Loucy (cell line): ENCODE measurements at regions not wholly inside any gene's neighbourhood (a gene's known extent, or its start where the extent isn't known, plus 50 kb on each side); places are given as distances from the start of the nearest gene placed in this dataset.

ENCODE experiments used
- H2AFZ ChIP-seq: fragments of 200-600 bp; sonication (generic); 2 replicates; pipeline ENCODE4 v1.6.0; 2016; ENCODE audit warnings: antibody characterized with exemption, mild to moderate bottlenecking, low read length, moderate library complexity
- H3F3A ChIP-seq: fragments of 200-600 bp; 2 replicates; pipeline ENCODE4 v1.6.0; 2016; ENCODE audit warnings: antibody characterized with exemption, low read depth, mild to moderate bottlenecking
- H3K27me3 ChIP-seq: fragments of 200-600 bp; sonication (generic); 2 replicates; pipeline ENCODE4 v1.6.1; 2014; ENCODE audit warnings: low read length, mild to moderate bottlenecking; ENCODE audit not compliant: insufficient read depth, poor library complexity, severe bottlenecking
- H3K36me3 ChIP-seq: fragments of 200-600 bp; sonication (generic); 2 replicates; pipeline ENCODE4 v1.6.1; 2016; ENCODE audit warnings: low read length; ENCODE audit not compliant: insufficient read depth
- H3K4me1 ChIP-seq: fragments of 200-600 bp; sonication (generic); 2 replicates; pipeline ENCODE4 v1.5.1; 2014; ENCODE audit warnings: low read length, mild to moderate bottlenecking; ENCODE audit not compliant: insufficient read depth, poor library complexity, severe bottlenecking
- H3K4me2 ChIP-seq: fragments of 200-600 bp; sonication (generic); 2 replicates; pipeline ENCODE4 v1.6.0; 2014; ENCODE audit warnings: antibody characterized with exemption, low read length, low read depth, mild to moderate bottlenecking; ENCODE audit not compliant: poor library complexity, severe bottlenecking
- H3K4me3 ChIP-seq: fragments of 200-600 bp; sonication (generic); 2 replicates; pipeline ENCODE4 v1.5.1; 2014; ENCODE audit warnings: low read length, mild to moderate bottlenecking, mixed read lengths; ENCODE audit not compliant: poor library complexity, severe bottlenecking
- H3K79me2 ChIP-seq: fragments of 200-600 bp; sonication (generic); 2 replicates; pipeline ENCODE4 v1.6.1; 2014; ENCODE audit warnings: low read length; ENCODE audit not compliant: insufficient read depth
- H3K9ac ChIP-seq: fragments of 200-600 bp; sonication (generic); 2 replicates; pipeline ENCODE4 v1.6.0; 2014; ENCODE audit warnings: mild to moderate bottlenecking, low read depth, low read length, moderate library complexity; ENCODE audit not compliant: poor library complexity, severe bottlenecking
- H3K9me2 ChIP-seq: fragments of 200-600 bp; sonication (generic); replicated peaks from 2 replicates; pipeline ENCODE4 v1.6.1; 2016; ENCODE audit warnings: low read depth, low read length, mixed read lengths
- H3K9me3 ChIP-seq: fragments of 200-600 bp; sonication (generic); 2 replicates; pipeline ENCODE4 v1.6.1; 2014; ENCODE audit warnings: mild to moderate bottlenecking, antibody characterized with exemption, low read length, low read depth; ENCODE audit not compliant: insufficient read depth
- H4K20me1 ChIP-seq: fragments of 200-600 bp; sonication (generic); 2 replicates; pipeline ENCODE4 v1.6.0; 2014; ENCODE audit warnings: antibody characterized with exemption, low read length, mild to moderate bottlenecking; ENCODE audit not compliant: insufficient read depth, poor library complexity, severe bottlenecking
- CTCF ChIP-seq: fragments of 200-600 bp; sonication (generic); conservative IDR thresholded peaks from 2 replicates; pipeline ENCODE4 v1.5.1; 2014; ENCODE audit warnings: mild to moderate bottlenecking, antibody characterized with exemption, low read length
- EZH2phosphoT487 ChIP-seq: fragments of 200-600 bp; IDR thresholded peaks from 2 replicates; pipeline ENCODE4 v1.6.1; 2018; ENCODE audit warnings: antibody characterized with exemption, mild to moderate bottlenecking, moderate library complexity, borderline replicate concordance

GRCh38 chr14:101357559-101358319 lies 203.6 kb upstream of the DIO3 start:
- H3K9me2 ChIP-seq = no peaks in the 10 kb centered on the region
- H4K20me1 ChIP-seq = no peaks in the 10 kb centered on the region
- no peaks in the 10 kb centered on the region for H3K4me1 ChIP-seq
- H3K9ac ChIP-seq = no peak overlapping the region
- no peak overlapping the region for H3K4me3 ChIP-seq
- no peaks in the 10 kb centered on the region for H3K79me2 ChIP-seq
- no peak for TF ChIP-seq EZH2phosphoT487
- H3K27me3 ChIP-seq = no peaks in the 10 kb centered on the region
- no peaks in the 10 kb centered on the region for H3K36me3 ChIP-seq
- H3K4me2 ChIP-seq = no peak overlapping the region
- peaks cover 3% of the 10 kb centered on the region; the same call in 1 of the 2 replicates for H3K9me3 ChIP-seq
- H2AFZ ChIP-seq = no peak overlapping the region
- no peaks in the 10 kb centered on the region for H3F3A ChIP-seq

DNA sequence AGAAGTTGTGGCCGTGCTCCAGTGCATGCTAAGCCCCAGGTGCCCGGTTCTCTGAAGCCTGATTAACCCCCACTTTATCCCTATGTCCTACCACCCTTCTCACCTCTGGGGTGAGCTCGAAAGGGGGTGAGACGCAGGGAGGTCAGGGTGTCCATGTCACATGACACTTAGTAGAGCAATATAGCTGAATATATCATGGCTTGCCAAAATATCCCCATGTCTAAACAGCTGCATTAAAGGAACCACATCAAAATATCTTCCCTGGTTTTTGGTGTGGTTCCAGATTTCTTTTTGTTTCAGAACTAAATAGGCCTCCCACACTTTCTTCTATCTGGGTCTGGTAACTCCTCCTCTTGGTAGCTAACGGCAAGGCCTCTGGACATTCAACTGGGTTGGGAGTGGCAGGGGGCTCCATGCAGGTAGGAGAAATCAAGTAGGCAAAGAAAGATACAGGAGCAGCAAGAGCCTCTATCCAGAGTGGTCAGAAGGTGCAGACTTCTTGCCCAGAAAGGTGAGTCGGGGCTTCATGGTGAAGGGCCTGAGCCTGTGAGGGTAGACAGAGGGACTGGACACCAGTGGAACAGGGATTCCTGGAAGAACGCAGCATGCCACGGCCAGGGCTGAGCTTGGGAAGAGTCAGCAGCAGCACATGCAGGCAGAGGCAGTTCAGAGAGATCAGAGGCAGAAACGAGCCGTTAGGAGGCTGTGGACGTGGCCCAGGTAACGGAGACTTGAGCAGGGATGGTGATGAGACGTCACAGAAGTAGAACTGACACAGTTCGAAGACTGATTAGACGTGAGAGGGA lies 202.8 kb upstream of the DIO3 start:
- Histone ChIP-seq H3F3A (no peaks in the 10 kb centered on the region), H3K4me1 (no peaks in the 10 kb centered on the region), H3K9ac (no peak overlapping the region), H3K36me3 (no peaks in the 10 kb centered on the region), H3K4me2 (no peak overlapping the region), H3K79me2 (no peaks in the 10 kb centered on the region), H3K4me3 (no peak overlapping the region), H3K9me3 (peaks cover 3% of the 10 kb centered on the region; the same call in 1 of the 2 replicates), H3K9me2 (no peaks in the 10 kb centered on the region), H2AFZ (no peak overlapping the region), H4K20me1 (no peaks in the 10 kb centered on the region), H3K27me3 (no peaks in the 10 kb centered on the region)
- TF ChIP-seq EZH2phosphoT487 = no peak

DNA sequence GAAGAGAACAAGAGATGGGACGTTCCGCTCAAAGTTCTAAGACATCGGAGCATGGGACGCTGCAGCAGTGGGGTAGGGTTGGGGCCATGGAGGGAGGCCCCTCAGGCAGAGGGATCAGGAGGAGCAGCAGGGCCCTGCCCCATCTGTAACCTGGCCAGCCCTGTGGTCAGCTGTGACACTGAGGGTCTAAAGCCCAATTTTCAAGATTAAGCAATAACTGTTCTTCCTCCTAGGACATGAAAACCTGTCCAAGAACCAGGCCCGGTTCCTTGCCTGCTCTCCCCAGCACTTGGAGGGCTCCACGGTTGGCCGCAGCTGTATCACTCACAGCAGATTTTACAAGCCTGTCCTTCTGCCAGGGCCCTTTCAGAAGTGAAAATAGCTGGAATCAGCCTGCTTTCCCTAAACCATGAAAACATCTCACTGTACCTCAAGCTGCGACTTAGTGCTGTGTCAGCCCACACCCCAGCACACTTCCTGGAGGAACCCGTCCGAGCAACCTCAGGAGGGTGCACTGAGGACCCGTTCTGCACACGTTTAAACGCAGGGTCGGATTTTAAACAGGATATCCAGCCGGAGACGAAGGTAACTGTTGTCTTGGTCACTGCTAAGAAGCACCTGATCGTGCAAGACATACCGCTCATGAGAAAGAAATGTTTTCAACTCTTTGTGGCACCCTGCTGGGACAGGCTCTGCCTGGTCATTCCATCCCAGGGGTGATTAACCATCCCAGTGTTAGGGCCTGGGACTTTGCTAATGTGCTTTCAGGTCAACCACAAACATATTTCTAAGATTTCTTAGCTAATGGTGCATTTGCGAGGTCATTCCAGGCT lies 201.9 kb upstream of the DIO3 start:
- H3K4me1 ChIP-seq = no peaks in the 10 kb centered on the region
- no peak for TF ChIP-seq CTCF
- H3K9ac ChIP-seq = no peak overlapping the region
- H3K79me2 ChIP-seq = no peaks in the 10 kb centered on the region
- H3K9me2 ChIP-seq = no peaks in the 10 kb centered on the region
- H3K4me3 ChIP-seq = no peak overlapping the region
- no peaks in the 10 kb centered on the region for H4K20me1 ChIP-seq
- no peak overlapping the region for H3K4me2 ChIP-seq
- H3K36me3 ChIP-seq = no peaks in the 10 kb centered on the region
- no peaks in the 10 kb centered on the region for H3K27me3 ChIP-seq
- no peak overlapping the region for H2AFZ ChIP-seq
- no peaks in the 10 kb centered on the region for H3F3A ChIP-seq
- peaks cover 3% of the 10 kb centered on the region; the same call in 1 of the 2 replicates for H3K9me3 ChIP-seq
